Kidney epithelial cell (primary cell): ENCODE measurements at regions not wholly inside any gene's neighbourhood (a gene's known extent, or its start where the extent isn't known, plus 50 kb on each side); places are given as distances from the start of the nearest gene placed in this dataset.

ENCODE experiments used
- DNase-seq: peaks from one replicate; pipeline ENCODE4 v3.0.0-alpha.2; 2010; ENCODE audit warnings: low read depth
- H3K27me3 ChIP-seq: 2 replicates; pipeline ENCODE4 v1.6.0; 2011; ENCODE audit warnings: low read length; ENCODE audit not compliant: control insufficient read depth, insufficient read depth
- H3K36me3 ChIP-seq: 2 replicates; pipeline ENCODE4 v1.5.1; 2011; ENCODE audit warnings: low read length; ENCODE audit not compliant: control insufficient read depth, insufficient read depth
- H3K4me3 ChIP-seq: 2 replicates; pipeline ENCODE4 v1.5.1; 2011; ENCODE audit warnings: low read depth, mild to moderate bottlenecking, control low read depth, low read length
- TF ChIP-seq, protein P1 (sequence below): IDR thresholded peaks from 2 replicates; pipeline ENCODE4 v1.5.1; 2011; ENCODE audit warnings: mild to moderate bottlenecking, moderate library complexity, low read length, control low read depth, inconsistent platforms; ENCODE audit not compliant: insufficient read depth, poor library complexity, severe bottlenecking

DNA sequence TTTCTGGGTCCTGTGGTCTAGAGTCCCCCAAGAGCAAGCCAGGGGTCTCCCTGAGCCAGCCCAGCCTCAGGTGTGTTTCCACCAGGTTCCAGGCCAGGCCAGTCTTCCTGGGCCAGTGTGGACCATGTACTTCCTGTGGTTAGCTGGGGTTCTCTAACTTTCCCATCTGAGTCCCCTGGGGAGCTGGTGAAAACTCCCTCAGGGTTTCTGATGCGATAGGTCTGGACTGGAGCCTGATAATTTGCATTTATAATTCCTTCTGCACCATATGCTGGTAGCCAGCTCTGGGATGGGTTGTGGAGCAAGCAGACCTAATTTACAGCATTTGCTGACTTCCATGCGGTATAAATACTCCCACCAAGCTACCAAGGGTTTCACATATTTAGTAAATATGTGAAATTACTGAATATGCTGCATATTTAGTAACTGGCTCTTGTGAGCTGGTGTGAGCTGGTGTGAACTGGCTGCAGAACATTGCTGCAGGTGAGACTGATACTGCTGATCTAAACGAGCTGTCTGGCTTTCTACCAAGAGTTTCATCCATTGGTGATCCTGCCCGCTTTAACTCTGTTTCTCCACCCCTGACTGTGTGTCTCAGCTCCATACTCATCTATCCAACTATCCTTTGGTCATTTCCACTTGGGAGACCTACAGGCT, 62.6 kb downstream of the RIN2 start:
- TF ChIP-seq, protein P1, sequence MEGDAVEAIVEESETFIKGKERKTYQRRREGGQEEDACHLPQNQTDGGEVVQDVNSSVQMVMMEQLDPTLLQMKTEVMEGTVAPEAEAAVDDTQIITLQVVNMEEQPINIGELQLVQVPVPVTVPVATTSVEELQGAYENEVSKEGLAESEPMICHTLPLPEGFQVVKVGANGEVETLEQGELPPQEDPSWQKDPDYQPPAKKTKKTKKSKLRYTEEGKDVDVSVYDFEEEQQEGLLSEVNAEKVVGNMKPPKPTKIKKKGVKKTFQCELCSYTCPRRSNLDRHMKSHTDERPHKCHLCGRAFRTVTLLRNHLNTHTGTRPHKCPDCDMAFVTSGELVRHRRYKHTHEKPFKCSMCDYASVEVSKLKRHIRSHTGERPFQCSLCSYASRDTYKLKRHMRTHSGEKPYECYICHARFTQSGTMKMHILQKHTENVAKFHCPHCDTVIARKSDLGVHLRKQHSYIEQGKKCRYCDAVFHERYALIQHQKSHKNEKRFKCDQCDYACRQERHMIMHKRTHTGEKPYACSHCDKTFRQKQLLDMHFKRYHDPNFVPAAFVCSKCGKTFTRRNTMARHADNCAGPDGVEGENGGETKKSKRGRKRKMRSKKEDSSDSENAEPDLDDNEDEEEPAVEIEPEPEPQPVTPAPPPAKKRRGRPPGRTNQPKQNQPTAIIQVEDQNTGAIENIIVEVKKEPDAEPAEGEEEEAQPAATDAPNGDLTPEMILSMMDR, result no peak
- DNase-seq, result no peak
- Histone ChIP-seq H3K36me3 (no peaks in the 10 kb centered on the region), H3K27me3 (no peaks in the 10 kb centered on the region), H3K4me3 (no peak overlapping the region)

DNA sequence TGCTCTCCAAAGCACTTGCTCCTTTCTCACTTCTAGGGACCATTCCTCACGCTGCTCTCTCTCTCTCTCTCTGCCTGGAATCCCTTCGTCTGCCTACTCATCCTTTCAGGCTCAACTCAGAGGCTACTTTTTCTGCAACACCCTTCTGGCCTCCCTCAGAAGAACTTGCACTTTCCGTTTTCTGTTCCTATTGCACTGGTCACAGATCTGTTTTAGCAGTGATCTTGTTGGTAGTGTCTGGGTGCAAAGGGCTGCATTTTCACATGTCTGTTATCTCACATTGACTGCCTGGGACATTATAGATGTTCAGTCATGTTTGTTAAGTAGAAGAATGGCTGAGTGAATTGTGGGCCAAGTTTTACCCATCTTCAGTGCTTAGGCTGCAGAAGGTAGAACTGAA, 63.5 kb downstream of the RIN2 start:
- no peak for DNase-seq
- H3K27me3 ChIP-seq, result no peaks in the 10 kb centered on the region
- TF ChIP-seq, protein P1, result no peak
- no peak overlapping the region for H3K4me3 ChIP-seq
- no peaks in the 10 kb centered on the region for H3K36me3 ChIP-seq

DNA sequence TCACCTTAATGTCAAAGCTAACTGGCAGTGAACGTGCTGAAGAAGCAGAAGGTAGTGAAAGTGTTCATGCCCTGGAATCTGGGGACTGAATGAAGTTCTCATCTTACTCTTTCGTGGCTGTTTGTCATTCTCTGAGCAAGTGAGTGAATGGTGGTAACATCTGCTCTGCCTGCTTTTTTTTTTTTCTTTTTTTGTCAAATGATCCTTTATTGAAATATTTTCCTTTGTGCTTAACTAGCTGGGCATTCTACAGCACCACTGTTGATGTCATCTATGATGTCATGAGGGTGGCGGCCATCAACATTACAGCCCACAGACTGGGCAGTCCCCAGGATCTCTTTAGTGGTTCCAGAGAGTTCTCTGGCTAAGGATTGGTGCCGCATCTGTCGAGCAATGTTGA, 65.2 kb downstream of the RIN2 start:
- Histone ChIP-seq H3K4me3 (no peak overlapping the region), H3K36me3 (no peaks in the 10 kb centered on the region), H3K27me3 (no peaks in the 10 kb centered on the region)
- DNase-seq, result no peak
- TF ChIP-seq, protein P1, result no peak

DNA sequence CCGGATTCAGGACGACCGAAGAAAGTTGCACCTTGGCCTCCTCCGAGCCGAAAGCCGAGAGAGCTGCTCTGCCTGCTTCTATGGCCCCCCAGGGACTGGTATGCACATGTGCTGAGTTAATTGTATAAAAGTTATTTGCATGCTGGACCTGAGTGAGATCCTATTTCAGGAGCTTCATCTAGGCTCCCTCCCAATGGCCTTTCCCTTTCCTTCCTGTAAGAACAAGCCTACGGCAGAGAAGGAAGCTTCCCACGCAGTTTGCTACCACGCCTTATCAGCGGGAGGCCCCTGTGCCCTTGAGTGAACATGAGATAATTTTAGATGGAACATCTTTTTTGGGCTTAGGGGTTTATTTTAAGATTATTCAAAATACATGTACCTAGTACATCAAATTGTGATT, 65.9 kb downstream of the RIN2 start:
- no peak for DNase-seq
- Histone ChIP-seq H3K27me3 (no peaks in the 10 kb centered on the region), H3K4me3 (no peak overlapping the region), H3K36me3 (no peaks in the 10 kb centered on the region)
- TF ChIP-seq, protein P1, result no peak

DNA sequence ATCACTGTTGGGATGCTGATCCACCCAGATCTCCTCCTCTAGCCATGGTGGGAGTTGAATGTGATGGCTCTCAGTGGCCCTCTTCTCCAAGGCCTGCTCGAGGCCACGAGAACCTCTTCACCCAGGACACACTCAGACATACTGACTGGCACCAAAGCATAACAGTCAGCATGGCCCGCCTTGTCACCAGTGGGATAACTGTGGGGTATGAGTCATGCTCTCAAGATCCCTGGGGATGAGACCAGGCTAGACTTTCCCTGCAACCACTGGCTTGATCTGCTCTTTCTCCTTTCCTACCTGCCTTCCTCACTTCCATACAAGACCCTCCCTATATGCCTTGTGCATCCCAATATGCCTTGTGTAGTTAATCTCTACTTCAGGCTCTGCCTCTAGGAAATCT, 66.8 kb downstream of the RIN2 start:
- no peak for DNase-seq
- Histone ChIP-seq H3K36me3 (no peaks in the 10 kb centered on the region), H3K4me3 (no peak overlapping the region), H3K27me3 (no peaks in the 10 kb centered on the region)
- TF ChIP-seq, protein P1, result no peak
